Endodermal cell (in vitro differentiated cells): ENCODE measurements at regions not wholly inside any gene's neighbourhood (a gene's known extent, or its start where the extent isn't known, plus 50 kb on each side); places are given as distances from the start of the nearest gene placed in this dataset.

ENCODE experiments used
- DNase-seq: peaks from one replicate; pipeline ENCODE4 v3.0.0-alpha.2; 2017
- H3K27ac ChIP-seq: 2 replicates; pipeline ENCODE4 v1.5.1; 2013; ENCODE audit warnings: mild to moderate bottlenecking, low read depth, low read length, moderate library complexity
- H3K27me3 ChIP-seq: 2 replicates; pipeline ENCODE4 v1.6.1; 2013; ENCODE audit warnings: mild to moderate bottlenecking, low read length, moderate library complexity; ENCODE audit not compliant: insufficient read depth, control insufficient read depth, poor library complexity, severe bottlenecking
- H3K36me3 ChIP-seq: 2 replicates; pipeline ENCODE4 v1.7.0; 2013; ENCODE audit warnings: mild to moderate bottlenecking, low read length, moderate library complexity; ENCODE audit not compliant: control insufficient read depth, insufficient read depth
- H3K4me1 ChIP-seq: one replicate; pipeline ENCODE4 v1.7.0; 2013; ENCODE audit warnings: low read length; ENCODE audit not compliant: control insufficient read depth, insufficient read depth
- H3K4me3 ChIP-seq: 2 replicates; pipeline ENCODE4 v1.5.1; 2013; ENCODE audit warnings: mild to moderate bottlenecking, low read length, moderate library complexity
- H3K9ac ChIP-seq: 2 replicates; pipeline ENCODE4 v1.6.1; 2013; ENCODE audit warnings: mild to moderate bottlenecking, low read length, moderate library complexity; ENCODE audit not compliant: poor library complexity, severe bottlenecking; ENCODE audit errors: extremely low read depth
- H3K9me3 ChIP-seq: 2 replicates; pipeline ENCODE4 v1.6.1; 2013; ENCODE audit warnings: mild to moderate bottlenecking, low read length, moderate library complexity; ENCODE audit not compliant: control insufficient read depth
- H3K27ac Mint-ChIP-seq: 2 replicates; pipeline ENCODE4 v1.8.0; 2020; ENCODE audit warnings: mixed read lengths
- H3K27me3 Mint-ChIP-seq: 2 replicates; pipeline ENCODE4 v1.8.0; 2021; ENCODE audit warnings: mild to moderate bottlenecking, mixed read lengths; ENCODE audit not compliant: insufficient read depth
- H3K36me3 Mint-ChIP-seq: 2 replicates; pipeline ENCODE4 v1.8.0; 2020; ENCODE audit warnings: low read depth, mixed read lengths
- H3K4me1 Mint-ChIP-seq: 2 replicates; pipeline ENCODE4 v1.8.0; 2020; ENCODE audit warnings: mixed read lengths
- H3K4me3 Mint-ChIP-seq: 2 replicates; pipeline ENCODE4 v1.8.0; 2020; ENCODE audit warnings: mild to moderate bottlenecking, moderate library complexity, mixed read lengths
- H3K9me3 Mint-ChIP-seq: 2 replicates; pipeline ENCODE4 v1.8.0; 2020; ENCODE audit warnings: mild to moderate bottlenecking, mixed read lengths
- CTCF ChIP-seq: fragments of 200-600 bp; sonication (generic); conservative IDR thresholded peaks from 2 replicates; pipeline ENCODE4 v1.5.0; 2021; ENCODE audit warnings: antibody characterized with exemption, mild to moderate bottlenecking
- WGBS, 2 experiments: methylation state at CpG; one replicate each; pipeline versions ENCODE4 v1.1.5 to v1.1.7; 2013; ENCODE audit warnings: missing lambda C conversion rate in 2 of 2, mixed read lengths in 1 of 2; ENCODE audit not compliant: insufficient coverage in 1 of 2, insufficient read length in 1 of 2; 5-methylcytosine and 5-hydroxymethylcytosine counted together

GRCh38 chr7:17040716-17041115, 158.9 kb upstream of the AGR3 start:
- H3K27me3 Mint-ChIP-seq: no peaks in the 10 kb centered on the region
- H3K9me3 Mint-ChIP-seq: no peaks in the 10 kb centered on the region
- H3K27me3 ChIP-seq: no peaks in the 10 kb centered on the region
- H3K4me1 ChIP-seq: no peaks in the 10 kb centered on the region
- H3K36me3 ChIP-seq: no peaks in the 10 kb centered on the region
- H3K4me3 ChIP-seq: no peak overlapping the region
- no peak for DNase-seq
- no peaks in the 10 kb centered on the region for H3K36me3 Mint-ChIP-seq
- H3K4me1 Mint-ChIP-seq: no peaks in the 10 kb centered on the region
- H3K9me3 ChIP-seq: no peaks in the 10 kb centered on the region
- no peak overlapping the region for H3K27ac Mint-ChIP-seq
- WGBS, 2 experiments: 78 to 85% methylated on average over 2 to 4 of the region's 4 CpGs
- H3K27ac ChIP-seq: no peak overlapping the region
- H3K9ac ChIP-seq: no peak overlapping the region
- no peak overlapping the region for H3K4me3 Mint-ChIP-seq
- no peak for TF ChIP-seq CTCF

- H3K27ac ChIP-seq: no peak overlapping the region
- H3K4me1 ChIP-seq: no peaks in the 10 kb centered on the region
- DNase-seq: no peak
- H3K36me3 Mint-ChIP-seq: no peaks in the 10 kb centered on the region
- no peak overlapping the region for H3K4me3 ChIP-seq
- H3K27ac Mint-ChIP-seq: no peak overlapping the region
- no peak for TF ChIP-seq CTCF
- H3K9me3 ChIP-seq: no peaks in the 10 kb centered on the region
- no peak overlapping the region for H3K4me3 Mint-ChIP-seq
- H3K27me3 ChIP-seq: no peaks in the 10 kb centered on the region
- 27 to 76% methylated on average over 2 of the region's 2 CpGs for WGBS, 2 experiments
- H3K36me3 ChIP-seq: no peaks in the 10 kb centered on the region
- no peaks in the 10 kb centered on the region for H3K9me3 Mint-ChIP-seq
- no peaks in the 10 kb centered on the region for H3K27me3 Mint-ChIP-seq
- H3K4me1 Mint-ChIP-seq: no peaks in the 10 kb centered on the region
- no peak overlapping the region for H3K9ac ChIP-seq
Measured at GRCh38 chr7:17041324-17041723, 159.5 kb upstream of the AGR3 start.

GRCh38 chr7:17042211-17042610, 160.4 kb upstream of the AGR3 start:
- no peak overlapping the region for H3K9ac ChIP-seq
- no peak for TF ChIP-seq CTCF
- H3K9me3 Mint-ChIP-seq: no peaks in the 10 kb centered on the region
- DNase-seq: no peak
- no peaks in the 10 kb centered on the region for H3K27me3 Mint-ChIP-seq
- H3K27ac Mint-ChIP-seq: no peak overlapping the region
- no peaks in the 10 kb centered on the region for H3K4me1 ChIP-seq
- H3K27ac ChIP-seq: no peak overlapping the region
- H3K36me3 ChIP-seq: no peaks in the 10 kb centered on the region
- no peak overlapping the region for H3K4me3 Mint-ChIP-seq
- no peaks in the 10 kb centered on the region for H3K36me3 Mint-ChIP-seq
- WGBS, 2 experiments: 85 to 100% methylated on average over 1 to 2 of the region's 2 CpGs
- H3K4me3 ChIP-seq: no peak overlapping the region
- no peaks in the 10 kb centered on the region for H3K9me3 ChIP-seq
- no peaks in the 10 kb centered on the region for H3K27me3 ChIP-seq
- H3K4me1 Mint-ChIP-seq: no peaks in the 10 kb centered on the region
